ENCODE measurements at regions not wholly inside any gene's neighbourhood (a gene's known extent, or its start where the extent isn't known, plus 50 kb on each side); places are given as distances from the start of the nearest gene placed in this dataset.

GRCh38 chr2:49702740-49703139, 548.4 kb upstream of the FSHR start:
- no peak for TF ChIP-seq TAF1 (IDR thresholded peaks at IDR 0.05; ENCODE audit: borderline replicate concordance, low read depth, low read length)
- no peak for TF ChIP-seq CHD2 (IDR thresholded peaks at IDR 0.05; ENCODE audit: borderline replicate concordance, low read depth, low read length)
- no peak for TF ChIP-seq YY1 (IDR thresholded peaks at IDR 0.05; ENCODE audit: low read depth, low read length)
